ENCODE measurements at regions not wholly inside any gene's neighbourhood (a gene's known extent, or its start where the extent isn't known, plus 50 kb on each side); places are given as distances from the start of the nearest gene placed in this dataset.

GRCh38 chr9:88892724-88893123, 98.5 kb upstream of the S1PR3 start:
- TF ChIP-seq CTCF (IDR thresholded peaks at IDR 0.05) (no peak), POLR2A (IDR thresholded peaks at IDR 0.05; ENCODE audit: low read depth) (no peak), POLR2AphosphoS5 (IDR thresholded peaks at IDR 0.05) (no peak)
